A673 (cell line): ENCODE measurements at regions not wholly inside any gene's neighbourhood (a gene's known extent, or its start where the extent isn't known, plus 50 kb on each side); places are given as distances from the start of the nearest gene placed in this dataset.

ENCODE experiments used
- EZH2 ChIP-seq: fragments of 200-600 bp; sonication (generic); IDR thresholded peaks from 2 replicates; pipeline ENCODE4 v1.6.1; 2017; ENCODE audit warnings: borderline replicate concordance, low read depth, mild to moderate bottlenecking, mixed read lengths, antibody characterized with exemption, low read length; ENCODE audit not compliant: poor library complexity, severe bottlenecking
- TF ChIP-seq, protein P1 (sequence below): fragments of 300-800, 200-600 bp; sonication (generic); conservative IDR thresholded peaks from 2 replicates; pipeline ENCODE4 v1.5.1; 2017; ENCODE audit warnings: low read depth, mild to moderate bottlenecking, antibody characterized with exemption, low read length, moderate library complexity, mixed read lengths

DNA sequence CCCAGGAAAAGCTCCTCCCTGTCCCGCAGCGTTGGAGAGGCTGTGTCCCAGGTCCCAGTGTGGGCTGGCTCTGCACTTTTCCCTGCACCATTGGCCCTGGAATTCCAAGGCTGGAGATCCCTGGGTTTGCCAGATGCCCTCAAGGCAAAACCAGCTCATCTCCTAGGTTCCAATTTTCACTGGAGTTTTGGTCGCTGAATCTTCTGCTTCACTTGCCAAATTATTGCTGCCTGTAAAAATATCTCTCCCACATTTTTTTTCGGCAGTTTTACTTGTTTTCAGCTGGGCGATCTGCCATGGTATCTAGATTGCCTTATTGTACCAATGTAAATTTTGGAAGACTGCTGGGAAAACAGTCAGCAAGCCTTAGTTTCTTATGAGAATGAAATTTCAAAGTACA lies 150.9 kb upstream of the ATP10A start:
- TF ChIP-seq, protein P1, sequence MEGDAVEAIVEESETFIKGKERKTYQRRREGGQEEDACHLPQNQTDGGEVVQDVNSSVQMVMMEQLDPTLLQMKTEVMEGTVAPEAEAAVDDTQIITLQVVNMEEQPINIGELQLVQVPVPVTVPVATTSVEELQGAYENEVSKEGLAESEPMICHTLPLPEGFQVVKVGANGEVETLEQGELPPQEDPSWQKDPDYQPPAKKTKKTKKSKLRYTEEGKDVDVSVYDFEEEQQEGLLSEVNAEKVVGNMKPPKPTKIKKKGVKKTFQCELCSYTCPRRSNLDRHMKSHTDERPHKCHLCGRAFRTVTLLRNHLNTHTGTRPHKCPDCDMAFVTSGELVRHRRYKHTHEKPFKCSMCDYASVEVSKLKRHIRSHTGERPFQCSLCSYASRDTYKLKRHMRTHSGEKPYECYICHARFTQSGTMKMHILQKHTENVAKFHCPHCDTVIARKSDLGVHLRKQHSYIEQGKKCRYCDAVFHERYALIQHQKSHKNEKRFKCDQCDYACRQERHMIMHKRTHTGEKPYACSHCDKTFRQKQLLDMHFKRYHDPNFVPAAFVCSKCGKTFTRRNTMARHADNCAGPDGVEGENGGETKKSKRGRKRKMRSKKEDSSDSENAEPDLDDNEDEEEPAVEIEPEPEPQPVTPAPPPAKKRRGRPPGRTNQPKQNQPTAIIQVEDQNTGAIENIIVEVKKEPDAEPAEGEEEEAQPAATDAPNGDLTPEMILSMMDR: no peak
- TF ChIP-seq EZH2: no peak
